Natural killer cell treated with Interleukin-12 subunit alpha and Interleukin-12 subunit beta and Interleukin-15 and Interleukin-18, amount 100 ng/mL, for 72 hours (primary cell): ENCODE measurements at regions not wholly inside any gene's neighbourhood (a gene's known extent, or its start where the extent isn't known, plus 50 kb on each side); places are given as distances from the start of the nearest gene placed in this dataset.
"Not testable (repeated sequence)": the region's sequence is repeated elsewhere in the genome, so short reads cannot be mapped to it uniquely, and the experiment has no call there.

Source experiments
- ATAC-seq, 2 donors: fragments of 150-1000 bp; cut with Tn5 transposase in 1 of 2; sonication (Bioruptor Pico), chemical (Tn5 transposase) in 1 of 2; 2 replicates each; pipeline ENCODE4 v1.10.0; 2021
- DNase-seq: peaks from one replicate; pipeline ENCODE4 v3.0.0; 2022; ENCODE audit warnings: low spot score
- H3K27ac Mint-ChIP-seq, 2 donors: 1 replicate in 1 of 2; 2 replicates in 1 of 2; pipeline ENCODE4 v1.8.0; 2022; ENCODE audit warnings: mixed read lengths in 2 of 2, mild to moderate bottlenecking in 1 of 2, moderate library complexity in 1 of 2
- H3K27me3 Mint-ChIP-seq, 2 donors: 1 replicate in 1 of 2; 2 replicates in 1 of 2; pipeline ENCODE4 v1.8.0; 2022; ENCODE audit warnings: mixed read lengths in 2 of 2
- H3K36me3 Mint-ChIP-seq: one replicate; pipeline ENCODE4 v1.8.0; 2022; ENCODE audit warnings: mixed read lengths
- H3K4me1 Mint-ChIP-seq, 2 donors: 1 replicate in 1 of 2; 2 replicates in 1 of 2; pipeline ENCODE4 v1.8.0; 2022; ENCODE audit warnings: low read depth in 2 of 2, mixed read lengths in 2 of 2, mild to moderate bottlenecking in 1 of 2
- H3K4me3 Mint-ChIP-seq: one replicate; pipeline ENCODE4 v1.8.0; 2022; ENCODE audit warnings: mixed read lengths
- H3K9me3 Mint-ChIP-seq: 2 replicates; pipeline ENCODE4 v1.8.0; 2022; ENCODE audit warnings: mixed read lengths

DNA sequence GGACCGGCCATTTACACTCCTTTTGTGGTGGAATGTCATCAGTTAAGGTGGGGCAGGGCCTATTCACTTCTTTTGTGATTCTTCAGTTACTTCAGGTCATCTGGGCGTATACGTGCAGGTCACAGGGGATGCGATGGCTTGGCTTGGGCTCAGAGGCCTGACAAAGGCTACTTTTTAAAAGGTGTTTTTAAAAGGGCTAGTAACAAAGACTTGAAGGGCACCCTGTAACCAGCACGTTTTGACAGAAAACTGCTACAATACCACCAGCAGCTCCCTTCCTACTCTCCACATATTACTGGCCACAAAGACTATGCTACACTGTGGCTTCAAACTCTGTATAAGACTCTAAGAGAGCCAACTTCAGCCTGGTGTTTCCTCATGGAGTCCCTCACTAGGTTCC lies 151.6 kb upstream of the KCTD3 start:
- ATAC-seq, H3K4me3 Mint-ChIP-seq, H3K4me1 Mint-ChIP-seq, H3K36me3 Mint-ChIP-seq, DNase-seq, H3K27ac Mint-ChIP-seq, H3K27me3 Mint-ChIP-seq: not testable (repeated sequence)
- H3K9me3 Mint-ChIP-seq: peaks cover 22% of the 10 kb centered on the region

- no peak for ATAC-seq
- no peaks in the 10 kb centered on the region for H3K27me3 Mint-ChIP-seq
Observed at GRCh38 chr1:215416497-215416896, 150.6 kb upstream of the KCTD3 start.

DNA sequence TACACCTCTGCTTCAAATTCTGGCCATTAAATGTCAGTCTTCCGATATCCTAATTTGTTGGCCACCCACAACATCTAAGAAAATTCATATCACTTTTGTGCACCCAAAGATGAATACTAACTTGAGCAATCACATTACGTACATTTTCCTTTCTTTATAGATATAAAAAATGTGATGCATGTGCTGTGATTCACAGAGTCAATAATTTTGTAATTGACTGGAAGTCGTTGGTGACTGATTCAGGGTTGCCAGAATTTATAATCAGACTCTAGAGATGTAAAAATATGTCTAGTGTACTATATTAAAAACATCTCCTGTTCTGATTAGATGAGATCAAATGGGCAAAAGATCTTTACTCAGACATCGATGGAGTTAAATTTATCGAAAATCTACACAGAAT lies 150.0 kb upstream of the KCTD3 start:
- ATAC-seq: no peak
- no peak for DNase-seq
- H3K9me3 Mint-ChIP-seq: peaks cover 14% of the 10 kb centered on the region
- H3K36me3 Mint-ChIP-seq: no peaks in the 10 kb centered on the region
- H3K4me1 Mint-ChIP-seq: no peaks in the 10 kb centered on the region
- H3K27ac Mint-ChIP-seq: no peak overlapping the region
- no peak overlapping the region for H3K4me3 Mint-ChIP-seq
- H3K27me3 Mint-ChIP-seq: no peaks in the 10 kb centered on the region

More at GRCh38 chr1:215416497-215416896, 150.6 kb upstream of the KCTD3 start:
- Mint-ChIP-seq H3K4me1 (no peaks in the 10 kb centered on the region), H3K9me3 (peaks cover 20% of the 10 kb centered on the region), H3K4me3 (no peak overlapping the region), H3K36me3 (no peaks in the 10 kb centered on the region), H3K27ac (no peak overlapping the region)
- DNase-seq: no peak

- no peak for ATAC-seq
- H3K27me3 Mint-ChIP-seq: no peaks in the 10 kb centered on the region
- peaks cover 12% of the 10 kb centered on the region for H3K9me3 Mint-ChIP-seq
- DNase-seq: no peak
- no peak overlapping the region for H3K4me3 Mint-ChIP-seq
- H3K4me1 Mint-ChIP-seq: no peaks in the 10 kb centered on the region
- no peak overlapping the region for H3K27ac Mint-ChIP-seq
- H3K36me3 Mint-ChIP-seq: no peaks in the 10 kb centered on the region
Observed at GRCh38 chr1:215418876-215419447, 148.1 kb upstream of the KCTD3 start.

DNA sequence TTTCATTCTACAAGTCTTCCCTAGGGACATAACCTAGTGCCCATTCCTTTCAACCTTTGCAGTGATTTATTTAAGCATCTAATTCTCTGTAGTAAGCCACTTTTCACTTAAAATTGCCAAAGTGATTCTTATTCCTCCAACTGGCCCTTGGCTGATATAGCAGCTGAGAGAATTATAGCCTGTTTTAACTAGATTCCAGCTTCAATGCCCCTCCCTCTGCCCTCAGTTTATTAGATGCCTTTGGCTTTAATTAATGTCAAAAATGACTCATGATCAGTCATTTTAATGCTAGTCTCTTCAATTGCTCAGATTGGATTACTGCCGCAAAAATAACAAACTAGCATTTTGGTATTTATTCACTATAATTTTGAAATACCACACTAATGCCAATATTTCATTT lies 145.4 kb upstream of the KCTD3 start:
- ATAC-seq (no peak), DNase-seq (no peak)
- peaks cover 10% of the 10 kb centered on the region for H3K9me3 Mint-ChIP-seq
- H3K27ac Mint-ChIP-seq: no peak overlapping the region
- H3K27me3 Mint-ChIP-seq: no peaks in the 10 kb centered on the region
- no peaks in the 10 kb centered on the region for H3K36me3 Mint-ChIP-seq
- no peak overlapping the region for H3K4me3 Mint-ChIP-seq
- no peaks in the 10 kb centered on the region for H3K4me1 Mint-ChIP-seq

- no peaks in the 10 kb centered on the region for H3K36me3 Mint-ChIP-seq
- H3K4me1 Mint-ChIP-seq: no peaks in the 10 kb centered on the region
- H3K9me3 Mint-ChIP-seq: peaks cover 18% of the 10 kb centered on the region
- H3K27ac Mint-ChIP-seq: no peak overlapping the region
- no peak overlapping the region for H3K4me3 Mint-ChIP-seq
- DNase-seq (no peak), ATAC-seq (no peak)
- no peaks in the 10 kb centered on the region for H3K27me3 Mint-ChIP-seq
Observed at GRCh38 chr1:215423288-215423687, 143.8 kb upstream of the KCTD3 start.

- H3K9me3 Mint-ChIP-seq: peaks cover 24% of the 10 kb centered on the region
- peaks cover 1% of the 10 kb centered on the region for H3K36me3 Mint-ChIP-seq
- DNase-seq (no peak), ATAC-seq (no peak)
- no peaks in the 10 kb centered on the region for H3K4me1 Mint-ChIP-seq
- no peak overlapping the region for H3K27ac Mint-ChIP-seq
- H3K4me3 Mint-ChIP-seq: no peak overlapping the region
- no peaks in the 10 kb centered on the region for H3K27me3 Mint-ChIP-seq
Observed at GRCh38 chr1:215425138-215425537, 142.0 kb upstream of the KCTD3 start.

GRCh38 chr1:215426101-215426500 lies 141.0 kb upstream of the KCTD3 start:
- no peaks in the 10 kb centered on the region for H3K27me3 Mint-ChIP-seq
- H3K4me3 Mint-ChIP-seq: no peak overlapping the region
- peaks cover 9% of the 10 kb centered on the region for H3K36me3 Mint-ChIP-seq
- peaks cover 33% of the 10 kb centered on the region for H3K9me3 Mint-ChIP-seq
- H3K27ac Mint-ChIP-seq: no peak overlapping the region
- H3K4me1 Mint-ChIP-seq: no peaks in the 10 kb centered on the region
- no peak for DNase-seq
- no peak for ATAC-seq

- H3K4me3 Mint-ChIP-seq, H3K27ac Mint-ChIP-seq, ATAC-seq, H3K4me1 Mint-ChIP-seq, DNase-seq, H3K36me3 Mint-ChIP-seq, H3K27me3 Mint-ChIP-seq: not testable (repeated sequence)
- peaks cover 36% of the 10 kb centered on the region for H3K9me3 Mint-ChIP-seq
Observed at GRCh38 chr1:215432483-215433227, 134.4 kb upstream of the KCTD3 start.

GRCh38 chr1:215433237-215433636 lies 133.9 kb upstream of the KCTD3 start:
- DNase-seq (no peak), ATAC-seq (no peak)
- Mint-ChIP-seq H3K27me3 (no peaks in the 10 kb centered on the region), H3K36me3 (peaks cover 9% of the 10 kb centered on the region), H3K9me3 (peaks cover 32% of the 10 kb centered on the region), H3K27ac (no peak overlapping the region), H3K4me1 (no peaks in the 10 kb centered on the region), H3K4me3 (no peak overlapping the region)

GRCh38 chr1:215439549-215439948 lies 127.6 kb upstream of the KCTD3 start:
- DNase-seq (no peak), ATAC-seq (no peak)
- Mint-ChIP-seq H3K27me3 (no peaks in the 10 kb centered on the region), H3K27ac (no peak overlapping the region), H3K4me3 (no peak overlapping the region), H3K9me3 (peaks cover 29% of the 10 kb centered on the region), H3K4me1 (no peaks in the 10 kb centered on the region), H3K36me3 (no peaks in the 10 kb centered on the region)

- no peaks in the 10 kb centered on the region for H3K27me3 Mint-ChIP-seq
- ATAC-seq: no peak
- no peak overlapping the region for H3K27ac Mint-ChIP-seq
- H3K9me3 Mint-ChIP-seq: peaks cover 34% of the 10 kb centered on the region
- no peaks in the 10 kb centered on the region for H3K4me1 Mint-ChIP-seq
- no peaks in the 10 kb centered on the region for H3K36me3 Mint-ChIP-seq
- no peak overlapping the region for H3K4me3 Mint-ChIP-seq
- no peak for DNase-seq
Observed at GRCh38 chr1:215444715-215445414, 122.2 kb upstream of the KCTD3 start.

DNA sequence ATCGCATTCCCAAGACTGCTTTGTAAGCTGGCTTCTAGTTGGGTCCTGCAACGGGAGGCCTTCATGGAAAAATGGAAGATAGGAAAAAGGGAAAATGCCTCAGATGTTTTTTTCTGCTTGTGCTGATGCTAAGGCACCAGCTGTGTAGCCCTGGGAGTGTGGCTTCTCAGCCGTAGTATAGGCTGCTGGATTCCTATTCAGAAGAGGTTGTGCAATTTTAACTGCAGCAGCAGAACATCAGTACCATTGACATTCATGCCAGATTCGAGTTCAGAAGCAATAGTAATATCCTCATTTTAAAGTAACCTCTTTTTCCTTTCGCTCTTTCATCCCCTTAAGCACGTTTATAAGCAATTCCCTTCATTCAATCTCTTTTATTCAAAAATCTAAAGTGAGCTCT lies 119.1 kb upstream of the KCTD3 start:
- H3K27me3 Mint-ChIP-seq, H3K36me3 Mint-ChIP-seq, ATAC-seq, H3K4me1 Mint-ChIP-seq, H3K27ac Mint-ChIP-seq, H3K4me3 Mint-ChIP-seq, DNase-seq: not testable (repeated sequence)
- peaks cover 27% of the 10 kb centered on the region for H3K9me3 Mint-ChIP-seq

DNA sequence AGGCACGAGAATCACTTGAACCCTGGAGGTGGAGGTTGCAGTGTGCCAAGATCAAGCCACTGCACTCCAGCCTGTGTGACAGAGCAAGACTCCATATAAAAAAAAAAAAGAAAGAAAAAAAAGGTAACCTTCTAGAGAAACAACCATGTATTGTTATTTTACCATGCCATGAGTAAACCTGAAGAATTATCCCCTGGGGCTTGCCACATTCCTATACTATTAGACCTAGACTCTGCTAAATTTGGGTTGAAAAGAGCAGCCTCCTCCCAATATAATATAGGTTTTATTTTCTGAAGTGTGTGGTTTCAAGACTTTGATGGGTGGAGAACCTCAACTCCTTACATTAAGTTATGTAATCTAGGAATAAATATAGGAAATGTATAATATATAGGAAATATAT lies 118.0 kb upstream of the KCTD3 start:
- not testable (repeated sequence) for ATAC-seq, DNase-seq, H3K4me3 Mint-ChIP-seq, H3K27ac Mint-ChIP-seq, H3K36me3 Mint-ChIP-seq, H3K4me1 Mint-ChIP-seq, H3K27me3 Mint-ChIP-seq
- H3K9me3 Mint-ChIP-seq: peaks cover 19% of the 10 kb centered on the region
